Trophoblast cell (in vitro differentiated cells and primary cell): ENCODE measurements at regions not wholly inside any gene's neighbourhood (a gene's known extent, or its start where the extent isn't known, plus 50 kb on each side); places are given as distances from the start of the nearest gene placed in this dataset.
A peak's percentile ranks its signal among the peaks of the same experiment; 100 is the strongest.

ENCODE experiments used
- DNase-seq, 2 donors: peaks; one replicate each; pipeline ENCODE4 v3.0.0-alpha.2; 2016
- H2AFZ ChIP-seq: 2 replicates; pipeline ENCODE4 v1.6.1; 2013; ENCODE audit warnings: low read length, moderate library complexity, mild to moderate bottlenecking; ENCODE audit not compliant: insufficient read depth, poor library complexity
- H2AK5ac ChIP-seq: 2 replicates; pipeline ENCODE4 v1.6.1; 2013; ENCODE audit warnings: mild to moderate bottlenecking, low read length
- H2BK120ac ChIP-seq: 2 replicates; pipeline ENCODE4 v1.6.1; 2013; ENCODE audit warnings: low read length, mild to moderate bottlenecking, moderate library complexity; ENCODE audit not compliant: insufficient read depth, poor library complexity
- H2BK12ac ChIP-seq: 2 replicates; pipeline ENCODE4 v1.6.1; 2013; ENCODE audit warnings: mild to moderate bottlenecking, low read length, moderate library complexity
- H2BK5ac ChIP-seq: 2 replicates; pipeline ENCODE4 v1.6.1; 2013; ENCODE audit warnings: low read length, low read depth, moderate library complexity, mild to moderate bottlenecking; ENCODE audit not compliant: poor library complexity
- H3K14ac ChIP-seq: 2 replicates; pipeline ENCODE4 v1.6.1; 2013; ENCODE audit warnings: mild to moderate bottlenecking, low read length
- H3K18ac ChIP-seq: 2 replicates; pipeline ENCODE4 v1.6.1; 2013; ENCODE audit warnings: mild to moderate bottlenecking, low read length
- H3K23ac ChIP-seq: 2 replicates; pipeline ENCODE4 v1.6.1; 2013; ENCODE audit warnings: low read length
- H3K27ac ChIP-seq: 2 replicates; pipeline ENCODE4 v1.5.1; 2013; ENCODE audit warnings: low read depth, mild to moderate bottlenecking, inconsistent platforms, low read length, moderate library complexity
- H3K27me3 ChIP-seq: 2 replicates; pipeline ENCODE4 v1.6.1; 2013; ENCODE audit warnings: inconsistent platforms, mild to moderate bottlenecking, low read length, moderate library complexity; ENCODE audit not compliant: insufficient read depth
- H3K36me3 ChIP-seq, 2 experiments: 1 replicate in 1 of 2; 2 replicates in 1 of 2; pipeline ENCODE4 v1.6.1; 2013; ENCODE audit warnings: low read length in 2 of 2, mild to moderate bottlenecking in 2 of 2, moderate library complexity in 1 of 2; ENCODE audit not compliant: insufficient read depth in 2 of 2, control insufficient read depth in 1 of 2
- H3K4ac ChIP-seq: 2 replicates; pipeline ENCODE4 v1.6.1; 2013; ENCODE audit warnings: low read depth, mild to moderate bottlenecking, low read length, moderate library complexity
- H3K4me1 ChIP-seq, 2 experiments: 1 replicate in 1 of 2; 2 replicates in 1 of 2; pipeline ENCODE4 v1.6.1; 2013; ENCODE audit warnings: low read length in 2 of 2, mild to moderate bottlenecking in 2 of 2, moderate library complexity in 1 of 2; ENCODE audit not compliant: insufficient read depth in 2 of 2, control insufficient read depth in 1 of 2
- H3K4me2 ChIP-seq: 2 replicates; pipeline ENCODE4 v1.6.1; 2013; ENCODE audit warnings: inconsistent platforms, mild to moderate bottlenecking, low read length, moderate library complexity
- H3K4me3 ChIP-seq: 2 replicates; pipeline ENCODE4 v1.5.1; 2013; ENCODE audit warnings: mild to moderate bottlenecking, low read depth, low read length, inconsistent platforms
- H3K79me1 ChIP-seq: one replicate; pipeline ENCODE4 v1.6.1; 2013; ENCODE audit warnings: low read length
- H3K79me2 ChIP-seq: 2 replicates; pipeline ENCODE4 v1.6.1; 2013; ENCODE audit warnings: low read length, mild to moderate bottlenecking; ENCODE audit not compliant: control insufficient read depth, insufficient read depth, poor library complexity
- H3K9ac ChIP-seq: 2 replicates; pipeline ENCODE4 v1.6.1; 2013; ENCODE audit warnings: mild to moderate bottlenecking, low read length
- H3K9me3 ChIP-seq: 2 replicates; pipeline ENCODE4 v1.6.1; 2013; ENCODE audit warnings: low read depth, mild to moderate bottlenecking, control low read depth, inconsistent platforms, low read length; ENCODE audit not compliant: insufficient read depth
- H4K12ac ChIP-seq: 2 replicates; pipeline ENCODE4 v1.6.1; 2013; ENCODE audit warnings: low read depth, mild to moderate bottlenecking, low read length, moderate library complexity
- H4K8ac ChIP-seq: 2 replicates; pipeline ENCODE4 v1.6.1; 2013; ENCODE audit warnings: low read depth, mild to moderate bottlenecking, low read length, moderate library complexity
- H4K91ac ChIP-seq: one replicate; pipeline ENCODE4 v1.6.1; 2013; ENCODE audit warnings: low read depth, mild to moderate bottlenecking, low read length, moderate library complexity
- WGBS: extraction: QIAGEN DNeasy Blood & Tissue Kit; methylation state at CpG from one replicate; pipeline ENCODE4 v1.1.7; 2013; ENCODE audit warnings: missing lambda C conversion rate; ENCODE audit not compliant: insufficient read length, insufficient coverage; ENCODE audit errors: extremely low coverage; 5-methylcytosine and 5-hydroxymethylcytosine counted together

GRCh38 chr2:19224486-19224885 is 133.9 kb downstream of the OSR1 start:
- Histone ChIP-seq H3K27ac (no peak overlapping the region), H2BK5ac (no peak overlapping the region), H2BK120ac (no peak overlapping the region), H3K4me3 (no peak overlapping the region), H3K36me3 (no peaks in the 10 kb centered on the region), H3K14ac (no peak overlapping the region), H2AK5ac (no peak overlapping the region), H4K8ac (no peak overlapping the region), H3K9ac (no peak overlapping the region), H3K4me1 (peaks cover 0 to 5% of the 10 kb centered on the region in 2 experiments), H3K9me3 (no peaks in the 10 kb centered on the region), H3K27me3 (no peaks in the 10 kb centered on the region), H3K79me1 (no peaks in the 10 kb centered on the region), H4K12ac (no peak overlapping the region), H3K4me2 (no peak overlapping the region), H3K23ac (no peak overlapping the region), H2AFZ (no peak overlapping the region), H3K18ac (no peak overlapping the region), H3K79me2 (no peaks in the 10 kb centered on the region), H4K91ac (no peak overlapping the region), H3K4ac (no peak overlapping the region), H2BK12ac (no peak overlapping the region)
- WGBS, result no CpG with 5 or more reads among the region's 1 CpG
- DNase-seq, result no peak

- no peak overlapping the region for H3K27ac ChIP-seq
- no peak overlapping the region for H3K4ac ChIP-seq
- H4K91ac ChIP-seq, result no peak overlapping the region
- no peak overlapping the region for H4K8ac ChIP-seq
- H3K4me3 ChIP-seq, result no peak overlapping the region
- H3K36me3 ChIP-seq, result no peaks in the 10 kb centered on the region
- H2BK12ac ChIP-seq, result no peak overlapping the region
- no peak overlapping the region for H2AK5ac ChIP-seq
- H2BK5ac ChIP-seq, result no peak overlapping the region
- no peaks in the 10 kb centered on the region for H3K27me3 ChIP-seq
- H4K12ac ChIP-seq, result no peak overlapping the region
- no peak overlapping the region for H2BK120ac ChIP-seq
- H3K79me1 ChIP-seq, result no peaks in the 10 kb centered on the region
- WGBS, result no CpG with 5 or more reads among the region's 5 CpGs
- DNase-seq, result no peak
- H3K4me1 ChIP-seq, result peaks cover 0 to 4% of the 10 kb centered on the region in 2 experiments
- no peak overlapping the region for H3K23ac ChIP-seq
- H3K14ac ChIP-seq, result no peak overlapping the region
- no peak overlapping the region for H3K18ac ChIP-seq
- H3K9me3 ChIP-seq, result no peaks in the 10 kb centered on the region
- H3K4me2 ChIP-seq, result no peak overlapping the region
- no peaks in the 10 kb centered on the region for H3K79me2 ChIP-seq
- no peak overlapping the region for H2AFZ ChIP-seq
- no peak overlapping the region for H3K9ac ChIP-seq
Measured at GRCh38 chr2:19224011-19224410, 134.4 kb downstream of the OSR1 start.

- Histone ChIP-seq H3K4me1 (no peaks in the 10 kb centered on the region), H4K8ac (no peak overlapping the region)
- WGBS, result no CpG with 5 or more reads among the region's 2 CpGs
Measured at GRCh38 chr2:19219060-19219459, 139.4 kb downstream of the OSR1 start.

GRCh38 chr2:19218166-19218565 is 140.3 kb downstream of the OSR1 start:
- no peaks in the 10 kb centered on the region for H3K79me2 ChIP-seq
- no peak overlapping the region for H4K91ac ChIP-seq
- no peak overlapping the region for H2BK12ac ChIP-seq
- H3K14ac ChIP-seq, result no peak overlapping the region
- no peak overlapping the region for H2BK120ac ChIP-seq
- H3K4me1 ChIP-seq, result no peaks in the 10 kb centered on the region
- no peak overlapping the region for H3K18ac ChIP-seq
- H2BK5ac ChIP-seq, result no peak overlapping the region
- H3K9ac ChIP-seq, result no peak overlapping the region
- H2AK5ac ChIP-seq, result no peak overlapping the region
- H2AFZ ChIP-seq, result no peak overlapping the region
- H3K4me3 ChIP-seq, result no peak overlapping the region
- no peak overlapping the region for H3K23ac ChIP-seq
- no CpG with 5 or more reads among the region's 2 CpGs for WGBS
- no peaks in the 10 kb centered on the region for H3K27me3 ChIP-seq
- H4K8ac ChIP-seq, result no peak overlapping the region
- no peaks in the 10 kb centered on the region for H3K36me3 ChIP-seq
- H4K12ac ChIP-seq, result no peak overlapping the region
- no peak overlapping the region for H3K4ac ChIP-seq
- no peaks in the 10 kb centered on the region for H3K79me1 ChIP-seq
- no peak overlapping the region for H3K27ac ChIP-seq
- H3K9me3 ChIP-seq, result no peaks in the 10 kb centered on the region
- peak; percentile 20 to 66 for DNase-seq
- H3K4me2 ChIP-seq, result no peak overlapping the region

More at GRCh38 chr2:19219060-19219459, 139.4 kb downstream of the OSR1 start:
- no peak overlapping the region for H2BK5ac ChIP-seq
- H2AFZ ChIP-seq, result no peak overlapping the region
- H3K9me3 ChIP-seq, result no peaks in the 10 kb centered on the region
- no peak overlapping the region for H3K14ac ChIP-seq
- no peak overlapping the region for H4K91ac ChIP-seq
- H3K23ac ChIP-seq, result no peak overlapping the region
- no peak overlapping the region for H3K4me3 ChIP-seq
- no peak overlapping the region for H3K4me2 ChIP-seq
- no peak overlapping the region for H3K27ac ChIP-seq
- no peak overlapping the region for H3K9ac ChIP-seq
- no peaks in the 10 kb centered on the region for H3K79me1 ChIP-seq
- no peak overlapping the region for H3K4ac ChIP-seq
- H2BK12ac ChIP-seq, result no peak overlapping the region
- no peak overlapping the region for H2AK5ac ChIP-seq
- no peak overlapping the region for H4K12ac ChIP-seq
- H3K79me2 ChIP-seq, result no peaks in the 10 kb centered on the region
- H2BK120ac ChIP-seq, result no peak overlapping the region
- H3K36me3 ChIP-seq, result no peaks in the 10 kb centered on the region
- no peak overlapping the region for H3K18ac ChIP-seq
- peak; percentile 65 to 96 for DNase-seq
- H3K27me3 ChIP-seq, result no peaks in the 10 kb centered on the region
